NT2/D1 (cell line): ENCODE measurements at regions not wholly inside any gene's neighbourhood (a gene's known extent, or its start where the extent isn't known, plus 50 kb on each side); places are given as distances from the start of the nearest gene placed in this dataset.

Source experiments
- DNase-seq: peaks from one replicate; pipeline ENCODE4 v3.0.0-alpha.2; 2011; ENCODE audit warnings: low read depth, low spot score
- H3K27me3 ChIP-seq: 2 replicates; pipeline ENCODE4 v1.6.0; 2011; ENCODE audit warnings: mild to moderate bottlenecking; ENCODE audit not compliant: insufficient read length, insufficient read depth
- H3K36me3 ChIP-seq: 2 replicates; pipeline ENCODE4 v1.6.1; 2011; ENCODE audit warnings: mild to moderate bottlenecking, low read length, mixed read lengths; ENCODE audit not compliant: insufficient read depth, insufficient read length
- H3K4me1 ChIP-seq: 2 replicates; pipeline ENCODE4 v1.5.1; 2011; ENCODE audit not compliant: insufficient read depth, insufficient read length
- H3K4me3 ChIP-seq: 2 replicates; pipeline ENCODE4 v1.5.1; 2011; ENCODE audit warnings: low read depth; ENCODE audit not compliant: insufficient read length
- H3K9ac ChIP-seq: 2 replicates; pipeline ENCODE4 v1.6.0; 2011; ENCODE audit warnings: low read depth; ENCODE audit not compliant: insufficient read length
- H3K9me3 ChIP-seq: 2 replicates; pipeline ENCODE4 v1.5.1; 2011; ENCODE audit warnings: mild to moderate bottlenecking, low read length; ENCODE audit not compliant: insufficient read depth
- SUZ12 ChIP-seq: IDR thresholded peaks from 2 replicates; pipeline ENCODE4 v1.6.1; 2011; ENCODE audit not compliant: insufficient read length, insufficient read depth; ENCODE audit errors: extremely low read depth
- YY1 ChIP-seq: IDR thresholded peaks from 2 replicates; pipeline ENCODE4 v1.6.1; 2011; ENCODE audit not compliant: insufficient read length, insufficient read depth
- ZNF274 ChIP-seq: IDR thresholded peaks from 2 replicates; pipeline ENCODE4 v1.6.1; 2011; ENCODE audit warnings: mild to moderate bottlenecking, low read depth, low read length

- Histone ChIP-seq H3K9me3 (peaks cover 7% of the 10 kb centered on the region; the same call in 1 of the 2 replicates), H3K27me3 (no peaks in the 10 kb centered on the region), H3K9ac (no peak overlapping the region), H3K4me1 (no peaks in the 10 kb centered on the region), H3K36me3 (no peaks in the 10 kb centered on the region), H3K4me3 (no peak overlapping the region)
- TF ChIP-seq ZNF274 = no peak
- TF ChIP-seq SUZ12 = no peak
- no peak for TF ChIP-seq YY1
- no peak for DNase-seq
These were observed 281.4 kb upstream of the SLCO3A1 start for GRCh38 chr15:91572110-91572509.

- H3K27me3 ChIP-seq = no peaks in the 10 kb centered on the region
- no peak for TF ChIP-seq YY1
- no peak for TF ChIP-seq SUZ12
- TF ChIP-seq ZNF274 = no peak
These were observed 277.4 kb upstream of the SLCO3A1 start for GRCh38 chr15:91576096-91576495.

DNA sequence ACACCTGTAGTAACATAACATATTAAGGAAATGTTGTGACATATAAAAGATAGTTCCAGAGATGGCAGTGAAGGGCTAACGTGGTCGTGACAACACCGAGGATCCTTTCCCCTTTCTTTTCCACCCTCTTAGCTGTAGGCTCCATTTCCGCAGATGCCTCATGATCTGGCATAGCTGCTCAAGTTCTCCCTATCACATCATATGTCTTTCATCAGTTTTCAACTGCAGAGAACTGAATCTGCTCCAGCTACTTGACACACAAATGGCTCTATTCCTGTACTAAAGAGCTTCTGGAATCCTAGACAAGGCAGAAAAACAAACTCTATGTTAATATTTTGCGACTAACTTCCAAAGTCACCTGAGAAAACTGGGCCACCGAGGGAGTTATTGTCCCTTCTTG lies 275.0 kb upstream of the SLCO3A1 start:
- Histone ChIP-seq H3K36me3 (no peaks in the 10 kb centered on the region), H3K4me1 (no peaks in the 10 kb centered on the region), H3K4me3 (no peak overlapping the region), H3K27me3 (no peaks in the 10 kb centered on the region), H3K9me3 (no peaks in the 10 kb centered on the region), H3K9ac (no peak overlapping the region)
- DNase-seq = no peak
- TF ChIP-seq YY1 (no peak), ZNF274 (no peak), SUZ12 (no peak)

More at GRCh38 chr15:91576096-91576495, 277.4 kb upstream of the SLCO3A1 start:
- Histone ChIP-seq H3K9ac (no peak overlapping the region), H3K9me3 (no peaks in the 10 kb centered on the region), H3K36me3 (no peaks in the 10 kb centered on the region), H3K4me1 (no peaks in the 10 kb centered on the region), H3K4me3 (no peak overlapping the region)
- no peak for DNase-seq

GRCh38 chr15:91584895-91585294 lies 268.6 kb upstream of the SLCO3A1 start:
- TF ChIP-seq SUZ12 (no peak), YY1 (no peak), ZNF274 (no peak)
- H3K4me3 ChIP-seq = no peak overlapping the region
- H3K27me3 ChIP-seq = no peaks in the 10 kb centered on the region
- no peaks in the 10 kb centered on the region for H3K36me3 ChIP-seq
- DNase-seq = no peak
- H3K9ac ChIP-seq = no peak overlapping the region
- no peaks in the 10 kb centered on the region for H3K4me1 ChIP-seq
- no peaks in the 10 kb centered on the region for H3K9me3 ChIP-seq

DNA sequence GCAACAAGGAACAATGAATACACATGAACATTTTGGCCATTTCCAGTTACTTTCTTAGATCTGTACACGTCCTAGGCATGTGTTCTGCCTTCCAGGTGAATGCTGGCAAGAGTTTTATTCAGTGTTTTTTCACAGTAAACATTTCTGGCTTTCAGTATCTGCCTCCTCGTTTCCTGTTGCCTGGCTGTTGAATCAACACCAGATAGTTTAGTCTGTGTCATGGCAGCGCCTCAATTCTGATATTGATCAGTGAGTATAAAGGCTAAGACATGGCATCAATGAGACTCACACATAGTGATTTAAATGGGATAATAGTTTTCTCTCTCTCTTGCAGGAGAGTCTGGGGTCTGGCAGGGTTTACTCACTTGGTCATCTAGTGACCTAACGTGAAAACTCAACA lies 266.9 kb upstream of the SLCO3A1 start:
- H3K9ac ChIP-seq = no peak overlapping the region
- no peaks in the 10 kb centered on the region for H3K4me1 ChIP-seq
- no peaks in the 10 kb centered on the region for H3K27me3 ChIP-seq
- no peaks in the 10 kb centered on the region for H3K36me3 ChIP-seq
- no peak for DNase-seq
- TF ChIP-seq SUZ12 (no peak), ZNF274 (no peak), YY1 (no peak)
- H3K9me3 ChIP-seq = no peaks in the 10 kb centered on the region
- no peak overlapping the region for H3K4me3 ChIP-seq

- DNase-seq = no peak
- Histone ChIP-seq H3K36me3 (no peaks in the 10 kb centered on the region), H3K27me3 (no peaks in the 10 kb centered on the region), H3K4me3 (no peak overlapping the region), H3K9ac (no peak overlapping the region), H3K4me1 (no peaks in the 10 kb centered on the region), H3K9me3 (no peaks in the 10 kb centered on the region)
- TF ChIP-seq SUZ12 = no peak
- TF ChIP-seq YY1 = no peak
- no peak for TF ChIP-seq ZNF274
These were observed 264.1 kb upstream of the SLCO3A1 start for GRCh38 chr15:91589360-91589759.

DNA sequence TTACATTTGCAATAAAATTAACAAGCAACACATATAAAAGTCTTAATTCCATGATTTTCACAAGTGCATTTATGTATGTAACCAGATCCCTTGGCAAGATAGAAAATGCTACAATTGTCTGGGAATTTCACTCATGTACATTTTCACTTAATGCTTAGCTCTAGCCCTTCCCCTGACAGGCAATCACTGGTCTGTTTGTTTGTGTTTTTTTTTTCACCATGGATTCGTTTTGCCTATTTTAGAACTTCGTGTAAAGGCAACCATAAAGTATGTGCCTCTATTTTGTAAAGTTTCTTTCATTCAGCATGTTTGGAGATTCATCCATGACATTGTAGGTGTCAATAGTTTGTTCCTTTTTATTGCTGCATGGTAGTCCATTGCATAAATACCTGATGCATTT lies 260.9 kb upstream of the SLCO3A1 start:
- DNase-seq = no peak
- Histone ChIP-seq H3K4me3 (no peak overlapping the region), H3K9me3 (no peaks in the 10 kb centered on the region), H3K9ac (no peak overlapping the region), H3K4me1 (no peaks in the 10 kb centered on the region), H3K27me3 (no peaks in the 10 kb centered on the region), H3K36me3 (no peaks in the 10 kb centered on the region)
- TF ChIP-seq SUZ12 = no peak
- no peak for TF ChIP-seq YY1
- TF ChIP-seq ZNF274 = no peak
